CD4-positive, alpha-beta T cell (primary cell): ENCODE measurements at regions not wholly inside any gene's neighbourhood (a gene's known extent, or its start where the extent isn't known, plus 50 kb on each side); places are given as distances from the start of the nearest gene placed in this dataset.

Experiments
- ATAC-seq: fragments of 200-7000 bp; cut with Tn5 transposase; one replicate; pipeline ENCODE4 v1.10.0; 2022; ENCODE audit warnings: mild to moderate bottlenecking; ENCODE audit not compliant: poor library complexity
- CTCF ChIA-PET: fragments of 350-600 bp; sonication (Branson Sonifier 250); formaldehyde crosslinking; loops from one replicate; lab custom pipeline; 2021; ENCODE audit warnings: antibody characterized with exemption, inconsistent platforms; lab: Charles Lee
- POLR2A ChIA-PET: fragments of 350-600 bp; sonication (Branson Sonifier 250); formaldehyde crosslinking; loops from one replicate; lab custom pipeline; 2021; ENCODE audit warnings: antibody characterized with exemption, inconsistent platforms; lab: Charles Lee
- DNase-seq, 14 experiments: peaks; one replicate each; pipeline ENCODE4 v3.0.0-alpha.2; 2013 to 2020; ENCODE audit warnings: mixed read lengths in 2 of 14
- H3K27ac ChIP-seq, 2 donors: one replicate each; pipeline versions ENCODE4 v1.5.1 to v1.7.0; 2013; ENCODE audit warnings: low read length in 2 of 2, low read depth in 1 of 2, mild to moderate bottlenecking in 1 of 2
- H3K27me3 ChIP-seq, 2 experiments: 1 replicate in 1 of 2; 2 replicates in 1 of 2; pipeline versions ENCODE4 v1.6.1 to v1.7.0; 2013; ENCODE audit warnings: low read length in 2 of 2, control low read depth in 1 of 2, mild to moderate bottlenecking in 1 of 2, moderate library complexity in 1 of 2; ENCODE audit not compliant: insufficient read depth in 2 of 2, control insufficient read depth in 1 of 2
- H3K36me3 ChIP-seq: one replicate; pipeline ENCODE4 v1.6.1; 2013; ENCODE audit warnings: low read length, control low read depth; ENCODE audit not compliant: insufficient read depth
- H3K4me1 ChIP-seq: one replicate; pipeline ENCODE4 v1.6.1; 2013; ENCODE audit warnings: low read length, control low read depth; ENCODE audit not compliant: insufficient read depth
- H3K4me3 ChIP-seq: one replicate; pipeline ENCODE4 v1.5.1; 2013; ENCODE audit warnings: mild to moderate bottlenecking, low read length, moderate library complexity
- H3K9me3 ChIP-seq, 2 experiments: 1 replicate in 1 of 2; 2 replicates in 1 of 2; pipeline versions ENCODE4 v1.6.1 to v1.7.0; 2013; ENCODE audit warnings: low read length in 2 of 2, mild to moderate bottlenecking in 2 of 2, control low read depth in 1 of 2, moderate library complexity in 1 of 2; ENCODE audit not compliant: control insufficient read depth in 1 of 2, insufficient read depth in 1 of 2
- H3K27ac Mint-ChIP-seq: one replicate; pipeline ENCODE4 v1.8.0; 2020; ENCODE audit warnings: mixed read lengths
- H3K27me3 Mint-ChIP-seq: one replicate; pipeline ENCODE4 v1.8.0; 2021; ENCODE audit warnings: mixed read lengths
- H3K36me3 Mint-ChIP-seq: one replicate; pipeline ENCODE4 v1.8.0; 2021; ENCODE audit warnings: low read depth, mixed read lengths
- H3K4me1 Mint-ChIP-seq: one replicate; pipeline ENCODE4 v1.8.0; 2021; ENCODE audit warnings: low read depth, mixed read lengths
- H3K4me3 Mint-ChIP-seq: one replicate; pipeline ENCODE4 v1.8.0; 2020; ENCODE audit warnings: mild to moderate bottlenecking, mixed read lengths
- H3K9me3 Mint-ChIP-seq: one replicate; pipeline ENCODE4 v1.8.0; 2020; ENCODE audit warnings: mixed read lengths
- CTCF ChIP-seq: fragments of 200-600 bp; IDR thresholded peaks from one replicate; pipeline ENCODE4 v1.8.0; 2022; ENCODE audit warnings: antibody characterized with exemption, mild to moderate bottlenecking
- intact Hi-C, 2 experiments: fragments of 100-400 bp; cut with DNase I in 1 of 2; cut with micrococcal nuclease in 1 of 2; formaldehyde crosslinking; loops; one replicate each; pipeline versions ENCODE4 v1.15.1 to v1.9.0; 2023 to 2025; cut with DNase I, micrococcal nuclease

DNA sequence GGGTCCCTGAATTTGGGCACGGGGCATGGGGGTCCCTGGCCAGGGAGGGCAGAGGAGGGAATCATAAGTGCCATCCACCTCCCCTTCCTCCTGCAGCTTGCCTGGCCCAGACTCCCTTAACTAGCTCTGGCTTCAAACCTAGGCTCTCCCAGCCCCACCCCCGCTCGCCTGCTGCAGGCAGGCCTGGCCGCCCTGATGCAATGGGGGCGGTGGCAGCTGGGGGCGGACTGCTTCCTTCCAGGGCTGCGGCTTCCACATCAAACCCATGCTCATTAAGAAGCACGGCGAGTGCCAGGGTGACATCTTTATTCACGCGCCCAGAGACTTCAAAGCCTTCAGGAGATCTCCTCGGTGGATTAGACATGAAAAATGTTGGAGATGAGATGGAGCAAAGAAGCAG lies 123.1 kb downstream of the TPRA1 start:
- Histone ChIP-seq H3K4me1 (no peaks in the 10 kb centered on the region), H3K27ac (no peak overlapping the region), H3K9me3 (peaks cover 0 to 18% of the 10 kb centered on the region in 2 experiments), H3K4me3 (no peak overlapping the region), H3K36me3 (no peaks in the 10 kb centered on the region), H3K27me3 (peaks cover 0 to 2% of the 10 kb centered on the region in 2 experiments)
- ChIA-PET CTCF (no interaction called here), POLR2A (no interaction called here)
- Mint-ChIP-seq H3K27me3 (peaks cover 25% of the 10 kb centered on the region), H3K27ac (no peak overlapping the region), H3K4me1 (no peaks in the 10 kb centered on the region), H3K4me3 (no peak overlapping the region), H3K36me3 (no peaks in the 10 kb centered on the region), H3K9me3 (no peaks in the 10 kb centered on the region)
- ATAC-seq (no peak), DNase-seq (no peak)
- intact Hi-C loops, result no loop called here
- TF ChIP-seq CTCF, result no peak

DNA sequence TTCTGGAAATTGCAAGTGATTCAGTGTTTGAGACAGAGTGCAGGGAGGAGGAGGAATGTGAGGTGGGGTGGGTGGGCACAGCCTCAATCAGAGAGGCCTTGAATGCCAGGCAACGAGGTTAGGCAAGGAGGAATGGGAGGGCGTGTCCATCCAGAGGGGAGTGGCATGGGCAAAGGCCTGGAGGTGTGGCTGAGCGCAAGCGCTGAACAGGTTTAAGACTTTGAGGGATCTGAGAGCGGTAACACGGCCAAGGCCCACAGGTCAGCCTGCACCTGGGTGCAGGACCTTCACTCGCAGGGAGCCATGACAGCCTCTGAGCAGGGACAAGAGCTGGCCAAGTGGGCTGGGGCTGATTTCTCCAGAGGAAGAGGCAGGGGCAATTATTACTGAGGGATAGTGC lies 125.9 kb downstream of the TPRA1 start:
- Mint-ChIP-seq H3K36me3 (no peaks in the 10 kb centered on the region), H3K4me1 (no peaks in the 10 kb centered on the region), H3K27ac (no peak overlapping the region), H3K9me3 (no peaks in the 10 kb centered on the region), H3K27me3 (peaks cover 36% of the 10 kb centered on the region), H3K4me3 (no peak overlapping the region)
- ChIA-PET CTCF (no interaction called here), POLR2A (no interaction called here)
- no peaks in the 10 kb centered on the region for H3K4me1 ChIP-seq
- ATAC-seq (no peak), DNase-seq (no peak)
- TF ChIP-seq CTCF, result no peak
- H3K27ac ChIP-seq, result no peak overlapping the region
- peaks cover 0 to 23% of the 10 kb centered on the region in 2 experiments for H3K9me3 ChIP-seq
- no peaks in the 10 kb centered on the region for H3K36me3 ChIP-seq
- peaks cover 11% of the 10 kb centered on the region in 2 experiments for H3K27me3 ChIP-seq
- no peak overlapping the region for H3K4me3 ChIP-seq
- intact Hi-C loops, result no loop called here

DNA sequence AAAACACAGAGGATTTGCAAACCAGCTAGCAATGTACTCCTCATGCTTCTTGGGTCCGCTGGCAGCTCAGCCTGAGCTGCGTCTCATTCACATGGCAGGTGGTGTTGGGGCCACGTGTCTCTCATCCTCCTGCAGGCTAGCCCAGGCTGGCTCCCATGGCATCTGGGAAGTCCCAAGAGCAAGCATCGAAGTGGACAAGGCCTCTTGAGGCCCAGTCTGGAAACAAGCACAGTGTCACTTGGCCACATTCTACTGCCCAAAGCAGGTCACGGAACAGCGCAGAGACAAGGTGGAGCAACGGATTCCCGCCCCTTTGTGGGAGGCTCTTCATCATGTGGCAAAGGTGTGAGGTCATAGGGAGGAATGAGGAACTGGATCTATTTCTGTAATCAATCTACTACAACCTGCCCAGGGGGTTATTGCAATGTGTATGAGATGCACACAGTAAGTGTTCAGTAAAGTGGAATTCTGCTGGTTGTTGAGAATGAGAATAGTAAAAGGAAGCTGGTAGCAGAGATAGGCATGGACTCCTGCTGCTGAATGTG lies 128.3 kb downstream of the TPRA1 start:
- DNase-seq, result no peak
- no peak for TF ChIP-seq CTCF
- POLR2A ChIA-PET, result no interaction called here
- intact Hi-C loops, result no loop called here
- H3K9me3 Mint-ChIP-seq, result no peaks in the 10 kb centered on the region
- no peaks in the 10 kb centered on the region for H3K4me1 ChIP-seq
- no peak overlapping the region for H3K27ac Mint-ChIP-seq
- H3K4me3 Mint-ChIP-seq, result no peak overlapping the region
- peaks cover 5% of the 10 kb centered on the region for H3K4me1 Mint-ChIP-seq
- ATAC-seq, result no peak
- peaks cover 0 to 16% of the 10 kb centered on the region in 2 experiments for H3K9me3 ChIP-seq
- no peak overlapping the region for H3K27ac ChIP-seq
- CTCF ChIA-PET, result no interaction called here
- no peaks in the 10 kb centered on the region for H3K36me3 ChIP-seq
- peaks cover 47% of the 10 kb centered on the region for H3K27me3 Mint-ChIP-seq
- H3K36me3 Mint-ChIP-seq, result no peaks in the 10 kb centered on the region
- H3K27me3 ChIP-seq, result peaks cover 28 to 29% of the 10 kb centered on the region in 2 experiments
- no peak overlapping the region for H3K4me3 ChIP-seq
